HFF-Myc (cell line): ENCODE measurements at regions not wholly inside any gene's neighbourhood (a gene's known extent, or its start where the extent isn't known, plus 50 kb on each side); places are given as distances from the start of the nearest gene placed in this dataset.

Experiments
- DNase-seq: peaks from one replicate; pipeline ENCODE4 v3.0.0-alpha.2; 2011; ENCODE audit warnings: low read depth; ENCODE audit errors: extremely low read depth
- H3K4me3 ChIP-seq: replicated peaks from 2 replicates; pipeline ENCODE4 v1.5.1; 2011; ENCODE audit warnings: low read depth, mild to moderate bottlenecking, control low read depth, low read length
- TF ChIP-seq, protein P1 (sequence below): IDR thresholded peaks from 2 replicates; pipeline ENCODE4 v1.5.1; 2012; ENCODE audit warnings: mild to moderate bottlenecking, low read depth, low read length, control low read depth; ENCODE audit errors: missing control alignments

DNA sequence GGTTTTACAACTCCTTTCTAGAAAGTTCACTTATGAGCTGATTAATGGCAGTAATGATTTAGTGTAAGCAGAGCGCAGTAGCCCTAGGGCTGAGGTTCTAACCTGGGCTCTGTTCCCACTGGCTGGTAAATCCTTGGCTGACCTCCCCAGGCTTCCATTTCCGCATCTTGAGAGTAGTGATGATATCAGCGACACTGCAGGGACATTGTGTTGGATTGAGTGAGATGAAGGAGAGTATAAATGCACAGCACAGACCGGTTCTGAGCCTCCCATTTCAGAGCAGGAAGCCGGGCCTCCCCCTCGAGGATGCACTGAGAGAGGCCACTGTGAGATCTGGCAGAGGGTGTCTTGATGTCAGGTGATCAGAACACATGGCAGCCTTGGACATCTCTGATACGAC, 477.2 kb upstream of the SULF2 start:
- no peak for DNase-seq
- TF ChIP-seq, protein P1, sequence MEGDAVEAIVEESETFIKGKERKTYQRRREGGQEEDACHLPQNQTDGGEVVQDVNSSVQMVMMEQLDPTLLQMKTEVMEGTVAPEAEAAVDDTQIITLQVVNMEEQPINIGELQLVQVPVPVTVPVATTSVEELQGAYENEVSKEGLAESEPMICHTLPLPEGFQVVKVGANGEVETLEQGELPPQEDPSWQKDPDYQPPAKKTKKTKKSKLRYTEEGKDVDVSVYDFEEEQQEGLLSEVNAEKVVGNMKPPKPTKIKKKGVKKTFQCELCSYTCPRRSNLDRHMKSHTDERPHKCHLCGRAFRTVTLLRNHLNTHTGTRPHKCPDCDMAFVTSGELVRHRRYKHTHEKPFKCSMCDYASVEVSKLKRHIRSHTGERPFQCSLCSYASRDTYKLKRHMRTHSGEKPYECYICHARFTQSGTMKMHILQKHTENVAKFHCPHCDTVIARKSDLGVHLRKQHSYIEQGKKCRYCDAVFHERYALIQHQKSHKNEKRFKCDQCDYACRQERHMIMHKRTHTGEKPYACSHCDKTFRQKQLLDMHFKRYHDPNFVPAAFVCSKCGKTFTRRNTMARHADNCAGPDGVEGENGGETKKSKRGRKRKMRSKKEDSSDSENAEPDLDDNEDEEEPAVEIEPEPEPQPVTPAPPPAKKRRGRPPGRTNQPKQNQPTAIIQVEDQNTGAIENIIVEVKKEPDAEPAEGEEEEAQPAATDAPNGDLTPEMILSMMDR: no peak
- no peak overlapping the region for H3K4me3 ChIP-seq

DNA sequence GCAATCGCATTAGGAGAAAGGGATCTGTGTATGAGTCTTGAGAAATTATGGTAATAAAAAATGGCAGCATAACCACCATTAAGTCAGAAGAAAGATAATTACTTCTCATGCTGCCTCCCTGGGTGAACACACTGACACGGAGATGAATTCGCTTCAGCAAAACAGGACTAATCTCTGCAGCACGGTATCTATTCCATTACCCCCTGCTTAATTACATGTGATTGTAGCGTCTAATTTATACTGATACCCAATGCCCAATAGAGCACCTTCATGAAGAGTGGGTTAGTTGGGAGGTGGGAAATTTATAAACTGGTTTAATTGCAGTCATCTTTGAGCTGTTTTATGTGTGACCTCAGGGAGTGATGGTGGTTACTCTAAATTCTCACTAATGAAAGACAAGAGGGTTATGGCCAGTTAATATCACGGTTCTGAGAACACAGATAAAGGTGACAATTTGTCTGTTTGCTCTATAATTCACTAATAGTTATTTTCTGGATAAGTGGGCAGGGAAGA, 476.2 kb upstream of the SULF2 start:
- no peak for DNase-seq
- no peak overlapping the region for H3K4me3 ChIP-seq
- TF ChIP-seq, protein P1: no peak

DNA sequence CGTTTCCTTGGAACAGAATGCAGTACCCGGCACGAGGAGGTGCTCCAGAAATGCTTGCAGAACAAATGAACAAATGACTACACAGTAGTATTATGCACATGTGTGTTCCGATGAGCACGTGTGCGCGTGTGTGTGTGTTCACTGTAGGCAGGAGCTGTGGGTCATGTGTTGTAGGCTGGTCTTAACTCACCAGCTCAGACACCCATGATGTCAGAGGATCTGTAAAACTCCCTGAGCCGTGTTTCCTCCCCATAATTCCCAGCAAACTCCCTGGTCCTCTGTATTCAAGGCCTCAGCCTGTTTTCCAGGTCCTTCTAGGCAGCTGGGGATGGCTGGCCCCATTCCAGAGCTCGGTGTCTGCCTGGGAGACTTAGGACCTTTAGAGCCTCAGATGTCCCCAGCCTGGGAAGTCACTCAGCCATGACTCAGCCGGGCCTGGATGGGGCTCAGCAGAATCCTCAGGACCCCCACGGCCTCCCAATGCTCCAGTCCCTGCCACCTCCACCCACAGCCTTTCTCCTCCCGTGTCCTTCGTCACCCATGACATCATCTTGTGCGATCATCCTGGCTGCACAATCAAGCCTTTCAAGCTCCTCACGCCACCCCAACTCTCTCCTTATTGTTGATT, 475.0 kb upstream of the SULF2 start:
- TF ChIP-seq, protein P1: no peak
- no peak overlapping the region for H3K4me3 ChIP-seq

DNA sequence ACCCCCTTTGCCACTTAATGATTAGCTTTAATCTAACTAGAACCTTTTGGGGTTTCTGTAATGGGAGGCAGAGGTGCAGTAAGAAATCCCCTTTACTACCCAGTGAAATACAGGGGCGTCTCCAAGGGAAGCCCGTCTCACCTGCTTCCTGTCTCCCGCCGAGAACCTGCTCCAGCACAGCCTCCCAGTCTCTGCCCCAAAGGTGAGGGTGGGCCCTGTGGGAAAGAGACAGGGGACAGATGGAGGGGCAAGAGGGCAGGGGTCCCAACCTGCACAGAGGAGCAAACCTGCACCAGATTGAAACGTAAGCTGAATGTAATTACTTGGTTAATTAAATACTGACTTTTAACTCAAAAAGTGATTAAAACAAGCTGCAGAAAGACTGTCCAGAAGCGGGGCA, 474.2 kb upstream of the SULF2 start:
- no peak for DNase-seq
- H3K4me3 ChIP-seq: no peak overlapping the region
- TF ChIP-seq, protein P1: no peak

More for the DNA sequence above, 475.0 kb upstream of the SULF2 start:
- no peak for DNase-seq

DNA sequence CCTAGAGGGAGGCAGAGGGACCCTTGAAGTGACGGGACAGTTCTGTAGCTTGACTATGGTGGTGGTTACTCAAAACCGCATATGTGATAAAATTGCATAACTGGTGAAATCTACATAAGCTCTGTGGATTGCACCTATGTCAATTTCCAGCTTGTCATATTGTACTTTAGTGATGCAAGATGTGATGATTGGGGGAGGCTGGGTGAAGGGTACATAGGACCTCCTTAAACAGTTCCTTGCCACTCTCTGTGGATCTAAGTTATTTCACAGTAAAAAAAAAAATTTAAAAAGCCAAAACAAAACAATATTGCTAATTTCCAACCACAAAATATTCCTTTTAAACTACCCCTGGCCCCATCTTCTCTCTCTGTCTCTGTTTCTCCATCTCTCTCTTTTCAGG, 472.6 kb upstream of the SULF2 start:
- H3K4me3 ChIP-seq: no peak overlapping the region
- TF ChIP-seq, protein P1: no peak
- no peak for DNase-seq

DNA sequence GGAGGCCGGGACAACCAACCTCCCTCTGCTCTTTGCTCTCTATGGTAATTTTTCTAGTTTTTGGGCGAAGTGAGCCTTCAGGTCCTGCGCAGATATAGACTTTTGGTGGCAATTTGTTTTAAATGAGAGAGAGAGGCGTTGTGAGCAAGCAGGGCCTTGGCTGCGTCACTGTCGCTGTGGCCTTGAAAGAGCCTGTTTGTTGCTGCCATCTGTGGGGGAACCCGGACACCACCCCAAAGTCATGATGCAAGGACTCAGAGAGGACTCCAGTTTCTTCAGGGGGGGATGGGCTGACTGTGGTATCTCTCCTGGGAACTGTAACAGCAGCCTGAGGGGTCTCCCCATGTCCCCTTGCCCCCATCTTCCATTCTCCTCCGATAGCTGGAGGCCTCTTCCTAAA, 462.7 kb upstream of the SULF2 start:
- no peak overlapping the region for H3K4me3 ChIP-seq
- no peak for DNase-seq
- TF ChIP-seq, protein P1: no peak
